Suppressor macrophage (primary cell): ENCODE measurements at regions not wholly inside any gene's neighbourhood (a gene's known extent, or its start where the extent isn't known, plus 50 kb on each side); places are given as distances from the start of the nearest gene placed in this dataset.

Source experiments
- DNase-seq, 4 experiments: peaks; one replicate each; pipeline ENCODE4 v3.0.0-alpha.2; 2020 to 2022

- DNase-seq: no peak
Observed at GRCh38 chr6:41474213-41474933, 71.8 kb upstream of the FOXP4 start.

GRCh38 chr6:41475164-41475563 lies 71.0 kb upstream of the FOXP4 start:
- DNase-seq: no peak

- no peak for DNase-seq
Observed at GRCh38 chr6:41475737-41476357, 70.3 kb upstream of the FOXP4 start.

GRCh38 chr6:41476401-41476800 lies 69.8 kb upstream of the FOXP4 start:
- no peak for DNase-seq

GRCh38 chr6:41477572-41477971 lies 68.6 kb upstream of the FOXP4 start:
- DNase-seq: no peak

GRCh38 chr6:41483943-41484342 lies 62.2 kb upstream of the FOXP4 start:
- DNase-seq: no peak

GRCh38 chr6:41487860-41488432 lies 58.2 kb upstream of the FOXP4 start:
- DNase-seq: no peak

GRCh38 chr6:41488433-41489119 lies 57.6 kb upstream of the FOXP4 start:
- DNase-seq: peak; percentile 13 to 34 (median 32)

GRCh38 chr6:41489120-41489851 lies 56.9 kb upstream of the FOXP4 start:
- DNase-seq: no peak

- no peak for DNase-seq
Observed at GRCh38 chr6:41492261-41492891, 53.8 kb upstream of the FOXP4 start.

GRCh38 chr6:41494212-41495110 lies 51.7 kb upstream of the FOXP4 start:
- DNase-seq: no peak
